ENCODE measurements at regions not wholly inside any gene's neighbourhood (a gene's known extent, or its start where the extent isn't known, plus 50 kb on each side); places are given as distances from the start of the nearest gene placed in this dataset.
A peak's percentile ranks its signal among the peaks of the same experiment; 100 is the strongest.
"Not testable (repeated sequence)": the region's sequence is repeated elsewhere in the genome, so short reads cannot be mapped to it uniquely, and the experiment has no call there.

DNA sequence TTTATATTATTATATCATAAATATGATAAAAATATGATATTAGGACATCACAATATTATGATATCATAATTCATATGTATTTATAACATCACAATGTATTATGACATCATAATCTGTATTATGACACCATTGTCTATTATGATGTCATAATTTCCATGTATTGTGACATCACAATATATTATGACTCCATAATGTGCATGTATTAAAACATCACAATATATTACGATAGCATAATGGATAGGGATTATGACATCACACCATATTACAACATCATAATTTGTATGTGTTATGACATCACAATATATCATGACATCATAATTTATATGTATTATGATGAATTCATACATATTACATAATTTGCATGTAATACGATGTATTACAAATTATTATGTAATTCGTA, 1755.9 kb downstream of the TP53TG3F start:
- Histone ChIP-seq H3K4me1 (no peaks in the 10 kb centered on the region), H3K27me3 (no peaks in the 10 kb centered on the region), H3K27ac (no peak overlapping the region), H3K36me3 (no peaks in the 10 kb centered on the region), H3K4me3 (no peak overlapping the region), H3K9me3 (peaks cover 0 to 11% (median 0%) of the 10 kb centered on the region in 4 donors)
- DNase-seq = no peak
- TF ChIP-seq, protein P1, sequence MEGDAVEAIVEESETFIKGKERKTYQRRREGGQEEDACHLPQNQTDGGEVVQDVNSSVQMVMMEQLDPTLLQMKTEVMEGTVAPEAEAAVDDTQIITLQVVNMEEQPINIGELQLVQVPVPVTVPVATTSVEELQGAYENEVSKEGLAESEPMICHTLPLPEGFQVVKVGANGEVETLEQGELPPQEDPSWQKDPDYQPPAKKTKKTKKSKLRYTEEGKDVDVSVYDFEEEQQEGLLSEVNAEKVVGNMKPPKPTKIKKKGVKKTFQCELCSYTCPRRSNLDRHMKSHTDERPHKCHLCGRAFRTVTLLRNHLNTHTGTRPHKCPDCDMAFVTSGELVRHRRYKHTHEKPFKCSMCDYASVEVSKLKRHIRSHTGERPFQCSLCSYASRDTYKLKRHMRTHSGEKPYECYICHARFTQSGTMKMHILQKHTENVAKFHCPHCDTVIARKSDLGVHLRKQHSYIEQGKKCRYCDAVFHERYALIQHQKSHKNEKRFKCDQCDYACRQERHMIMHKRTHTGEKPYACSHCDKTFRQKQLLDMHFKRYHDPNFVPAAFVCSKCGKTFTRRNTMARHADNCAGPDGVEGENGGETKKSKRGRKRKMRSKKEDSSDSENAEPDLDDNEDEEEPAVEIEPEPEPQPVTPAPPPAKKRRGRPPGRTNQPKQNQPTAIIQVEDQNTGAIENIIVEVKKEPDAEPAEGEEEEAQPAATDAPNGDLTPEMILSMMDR (IDR thresholded peaks at IDR 0.05) = no peak
- no peak for TF ChIP-seq POLR2AphosphoS5 (IDR thresholded peaks at IDR 0.05)
- no peak for TF ChIP-seq EP300 (IDR thresholded peaks at IDR 0.05)
- no peak for TF ChIP-seq POLR2A (IDR thresholded peaks at IDR 0.05)
- no peak for ATAC-seq (ENCODE audit: low FRiP score in 2 of 2)
- 84 to 85% methylated on average over 3 of the region's 3 CpGs for WGBS, 2 donors

DNA sequence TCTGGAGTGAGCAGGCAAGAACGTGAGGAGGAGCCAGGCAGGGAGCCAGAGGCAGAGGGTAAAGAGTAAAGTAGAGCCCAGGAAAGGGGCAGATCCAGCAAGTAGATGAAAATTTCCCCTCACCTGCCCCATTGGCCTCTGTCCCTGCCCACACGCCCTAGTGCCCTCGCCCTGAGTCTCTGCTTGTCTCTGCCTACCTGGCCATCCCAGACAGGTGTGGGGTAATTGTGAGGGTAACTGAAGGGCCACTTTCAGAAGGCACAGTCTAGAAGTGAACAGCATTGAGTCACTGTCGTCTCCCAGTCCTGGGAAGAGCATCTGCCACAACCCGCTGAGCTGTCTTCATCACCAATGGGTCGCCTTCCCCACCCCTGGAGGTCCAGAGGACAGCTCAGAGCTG, 1756.8 kb downstream of the TP53TG3F start:
- H3K9me3 ChIP-seq = peaks cover 0 to 11% (median 0%) of the 10 kb centered on the region in 4 donors
- H3K36me3 ChIP-seq; ATAC-seq (ENCODE audit: low FRiP score in 2 of 2); H3K4me3 ChIP-seq; H3K4me1 ChIP-seq; H3K27ac ChIP-seq; H3K27me3 ChIP-seq: not testable (repeated sequence)
- WGBS, 2 donors = 29 to 72% methylated on average over 1 to 6 of the region's 6 CpGs
- peak in 1 of 2 donors; percentile 20 for DNase-seq

DNA sequence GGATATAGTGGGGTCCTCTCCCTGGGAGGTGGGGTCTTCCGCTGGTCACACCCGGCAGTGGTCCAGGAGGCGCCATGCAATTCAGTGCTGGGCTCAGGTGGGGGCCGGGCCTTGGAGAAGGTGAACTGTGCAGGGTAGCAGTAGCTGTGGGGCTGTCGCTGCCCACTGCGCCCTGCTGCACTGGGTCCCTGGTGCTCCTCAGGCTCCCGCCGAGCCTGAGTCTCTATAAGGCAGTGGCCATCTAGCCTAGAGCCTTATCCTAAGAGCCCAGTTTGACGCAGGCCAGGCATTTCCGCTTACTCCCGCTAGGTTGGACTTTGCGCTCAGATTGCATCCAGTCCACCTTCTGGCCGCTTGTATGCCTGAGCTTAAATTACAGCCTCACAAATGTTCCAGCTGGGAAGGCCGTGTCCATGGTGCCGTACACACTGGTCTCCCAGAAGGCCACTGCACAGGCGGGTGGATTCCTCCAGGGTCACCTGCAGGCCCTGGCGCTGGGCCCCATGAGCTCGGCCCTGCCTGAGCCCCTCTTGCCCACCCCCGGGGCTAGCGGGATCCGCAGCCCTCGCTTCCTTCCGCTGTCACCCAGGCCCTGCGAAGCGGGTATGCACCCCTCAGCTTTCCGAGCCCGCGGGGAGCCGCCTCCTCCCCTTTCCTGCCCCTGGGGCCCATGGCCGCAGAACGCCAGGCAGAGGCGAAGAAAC, 1762.2 kb downstream of the TP53TG3F start:
- H3K36me3 ChIP-seq = no peaks in the 10 kb centered on the region
- H3K27me3 ChIP-seq = no peaks in the 10 kb centered on the region
- WGBS, 2 donors = 85% methylated on average over 11 to 32 of the region's 32 CpGs
- ATAC-seq (ENCODE audit: low FRiP score in 2 of 2) (peak in 1 of 2 donors; percentile 66), DNase-seq (peak in 1 of 2 donors; percentile 49)
- TF ChIP-seq POLR2AphosphoS5 (IDR thresholded peaks at IDR 0.05) (no peak), EP300 (IDR thresholded peaks at IDR 0.05) (no peak), POLR2A (IDR thresholded peaks at IDR 0.05) (no peak)
- TF ChIP-seq, protein P1 (IDR thresholded peaks at IDR 0.05) = no peak
- H3K27ac ChIP-seq = no peak overlapping the region
- no peak overlapping the region for H3K4me3 ChIP-seq
- H3K4me1 ChIP-seq = no peaks in the 10 kb centered on the region
- H3K9me3 ChIP-seq = peaks cover 0 to 8% (median 0%) of the 10 kb centered on the region in 4 donors

DNA sequence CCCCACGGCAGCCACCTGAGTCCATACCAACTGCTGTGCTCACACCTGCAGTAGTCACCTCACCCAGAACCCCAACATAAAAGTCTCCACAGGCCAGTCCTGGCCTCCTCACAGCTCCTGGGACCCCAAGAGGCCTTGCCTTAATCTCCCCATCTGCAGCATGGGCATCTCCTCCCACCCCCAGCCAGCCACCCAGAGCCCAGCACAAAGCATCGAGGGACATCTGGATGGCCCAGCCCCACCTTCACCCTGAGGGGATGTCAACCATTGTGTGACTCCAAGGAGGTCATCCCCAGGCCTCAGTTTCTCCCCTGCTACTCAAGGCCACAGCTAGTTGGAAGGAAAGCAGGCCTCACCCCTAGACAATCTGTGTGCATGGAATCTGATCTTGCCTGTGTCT, 1775.3 kb downstream of the TP53TG3F start:
- ATAC-seq (ENCODE audit: low FRiP score in 2 of 2) = no peak
- 63 to 100% methylated on average over 1 to 2 of the region's 2 CpGs for WGBS, 2 donors
- TF ChIP-seq EP300 (IDR thresholded peaks at IDR 0.05) (no peak), POLR2A (IDR thresholded peaks at IDR 0.05) (no peak), POLR2AphosphoS5 (IDR thresholded peaks at IDR 0.05) (no peak)
- TF ChIP-seq, protein P1 (IDR thresholded peaks at IDR 0.05) = no peak
- H3K27me3 ChIP-seq = no peaks in the 10 kb centered on the region
- H3K9me3 ChIP-seq = peaks cover 0 to 21% (median 0%) of the 10 kb centered on the region in 4 donors
- no peak overlapping the region for H3K4me3 ChIP-seq
- no peaks in the 10 kb centered on the region for H3K36me3 ChIP-seq
- no peak for DNase-seq
- H3K27ac ChIP-seq = no peak overlapping the region
- no peaks in the 10 kb centered on the region for H3K4me1 ChIP-seq

DNA sequence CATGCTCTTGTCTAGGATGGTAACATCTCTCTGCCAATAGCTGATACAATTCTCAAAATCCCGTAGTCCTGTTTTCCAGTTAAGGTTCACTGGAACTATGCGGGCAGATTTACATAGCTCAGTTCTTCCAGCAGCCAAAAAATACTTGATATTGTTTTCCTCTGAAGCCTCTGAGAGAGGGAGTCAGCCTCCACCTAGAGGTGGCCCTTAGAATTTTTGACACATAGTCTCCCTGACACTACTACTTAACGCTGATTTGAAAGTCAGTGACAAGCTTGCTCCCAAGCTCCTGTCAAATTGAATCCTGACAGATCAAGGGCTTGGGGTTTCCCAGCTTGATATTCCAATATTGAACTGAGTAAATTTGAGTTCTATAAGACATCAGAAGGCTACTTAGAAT, 1780.1 kb downstream of the TP53TG3F start:
- DNase-seq (no peak), ATAC-seq (ENCODE audit: low FRiP score in 2 of 2) (no peak)
- WGBS, 2 donors = 68 to 83% methylated on average over 3 of the region's 3 CpGs
- TF ChIP-seq POLR2A (IDR thresholded peaks at IDR 0.05) (no peak), POLR2AphosphoS5 (IDR thresholded peaks at IDR 0.05) (no peak), EP300 (IDR thresholded peaks at IDR 0.05) (no peak)
- TF ChIP-seq, protein P1 (IDR thresholded peaks at IDR 0.05) = no peak
- peaks cover 0 to 6% (median 0%) of the 10 kb centered on the region in 4 donors for H3K9me3 ChIP-seq
- no peaks in the 10 kb centered on the region for H3K36me3 ChIP-seq
- H3K27me3 ChIP-seq = no peaks in the 10 kb centered on the region
- no peak overlapping the region for H3K4me3 ChIP-seq
- H3K4me1 ChIP-seq = no peaks in the 10 kb centered on the region
- no peak overlapping the region for H3K27ac ChIP-seq
